ENCODE measurements at regions not wholly inside any gene's neighbourhood (a gene's known extent, or its start where the extent isn't known, plus 50 kb on each side); places are given as distances from the start of the nearest gene placed in this dataset.
A peak's percentile ranks its signal among the peaks of the same experiment; 100 is the strongest.

- Histone ChIP-seq H3K4me3 (no peak overlapping the region), H3K27ac (no peak overlapping the region), H3K9me3 (no peaks in the 10 kb centered on the region), H3K27me3 (no peaks in the 10 kb centered on the region), H3K4me1 (ENCODE audit: insufficient read depth) (peaks cover 10% of the 10 kb centered on the region), H3K36me3 (no peaks in the 10 kb centered on the region)
- intact Hi-C loops (cut with DNase I) = no loop called here
- 58 to 67% (median 66%) methylated on average over 5 of the region's 5 CpGs for WGBS, 3 donors
- no peak for TF ChIP-seq EP300 (IDR thresholded peaks at IDR 0.05)
- TF ChIP-seq CTCF (IDR thresholded peaks at IDR 0.05) = no peak
- TF ChIP-seq POLR2A (IDR thresholded peaks at IDR 0.05) = no peak
- DNase-seq = peak in 2 of 5 donors; percentile 11 to 26
Measured at GRCh38 chr19:56988299-56988698, 131.5 kb upstream of the USP29 start.

GRCh38 chr19:56991912-56992311 lies 127.9 kb upstream of the USP29 start:
- no peaks in the 10 kb centered on the region for H3K27me3 ChIP-seq
- 69 to 72% (median 69%) methylated on average over 7 of the region's 7 CpGs for WGBS, 3 donors
- H3K27ac ChIP-seq = peak overlapping the region in 1 of 2 donors; percentile 94
- no peaks in the 10 kb centered on the region for H3K36me3 ChIP-seq
- TF ChIP-seq EP300 (IDR thresholded peaks at IDR 0.05) (no peak), CTCF (IDR thresholded peaks at IDR 0.05) (no peak), POLR2A (IDR thresholded peaks at IDR 0.05) (no peak)
- DNase-seq = peak in 2 of 5 donors; percentile 11 to 15
- H3K4me3 ChIP-seq = no peak overlapping the region
- H3K9me3 ChIP-seq = no peaks in the 10 kb centered on the region
- intact Hi-C loops (cut with DNase I) = no loop called here
- H3K4me1 ChIP-seq (ENCODE audit: insufficient read depth) = peaks cover 17% of the 10 kb centered on the region

- no peaks in the 10 kb centered on the region for H3K9me3 ChIP-seq
- no peaks in the 10 kb centered on the region for H3K36me3 ChIP-seq
- peak overlapping the region; percentile 55 to 94 for H3K27ac ChIP-seq
- TF ChIP-seq POLR2A (IDR thresholded peaks at IDR 0.05) (no peak), CTCF (IDR thresholded peaks at IDR 0.05) (no peak), EP300 (IDR thresholded peaks at IDR 0.05) (no peak)
- 65 to 68% (median 67%) methylated on average over 8 of the region's 8 CpGs for WGBS, 3 donors
- H3K27me3 ChIP-seq = no peaks in the 10 kb centered on the region
- H3K4me3 ChIP-seq = no peak overlapping the region
- peak in 1 of 5 donors; percentile 29 for DNase-seq
- peaks cover 17% of the 10 kb centered on the region for H3K4me1 ChIP-seq (ENCODE audit: insufficient read depth)
- intact Hi-C loops (cut with DNase I) = no loop called here
Measured at GRCh38 chr19:56993851-56994250, 125.9 kb upstream of the USP29 start.

GRCh38 chr19:56994251-56995017 lies 125.4 kb upstream of the USP29 start:
- TF ChIP-seq POLR2A (IDR thresholded peaks at IDR 0.05) (no peak), EP300 (IDR thresholded peaks at IDR 0.05) (no peak), CTCF (IDR thresholded peaks at IDR 0.05) (no peak)
- DNase-seq = peak; percentile 69 to 79 (median 71)
- H3K4me1 ChIP-seq (ENCODE audit: insufficient read depth) = peaks cover 17% of the 10 kb centered on the region
- intact Hi-C loops (cut with DNase I) = no loop called here
- WGBS, 3 donors = 11 to 26% (median 18%) methylated on average over 23 of the region's 23 CpGs
- H3K27ac ChIP-seq = peak overlapping the region; percentile 55 to 94
- H3K36me3 ChIP-seq = no peaks in the 10 kb centered on the region
- H3K9me3 ChIP-seq = no peaks in the 10 kb centered on the region
- no peak overlapping the region for H3K4me3 ChIP-seq
- no peaks in the 10 kb centered on the region for H3K27me3 ChIP-seq
